Duodenal mucosa (tissue), 2 donors: ENCODE measurements at regions not wholly inside any gene's neighbourhood (a gene's known extent, or its start where the extent isn't known, plus 50 kb on each side); places are given as distances from the start of the nearest gene placed in this dataset.

Experiments
- H3K27ac ChIP-seq: one replicate; pipeline ENCODE4 v1.7.0; 2013; ENCODE audit warnings: low read depth, low read length
- H3K27me3 ChIP-seq, 2 donors: one replicate each; pipeline ENCODE4 v1.7.0; 2013; ENCODE audit warnings: low read length in 2 of 2, control low read depth in 1 of 2; ENCODE audit not compliant: insufficient read depth in 2 of 2, control insufficient read depth in 1 of 2
- H3K36me3 ChIP-seq, 2 donors: one replicate each; pipeline ENCODE4 v1.7.0; 2013; ENCODE audit warnings: low read length in 2 of 2, control low read depth in 1 of 2; ENCODE audit not compliant: insufficient read depth in 2 of 2, control insufficient read depth in 1 of 2
- H3K4me1 ChIP-seq, 2 donors: one replicate each; pipeline ENCODE4 v1.7.0; 2013; ENCODE audit warnings: low read length in 2 of 2, control low read depth in 1 of 2; ENCODE audit not compliant: insufficient read depth in 2 of 2, control insufficient read depth in 1 of 2
- H3K4me3 ChIP-seq, 2 donors: one replicate each; pipeline ENCODE4 v1.7.0; 2013; ENCODE audit warnings: low read length in 2 of 2, low read depth in 1 of 2
- H3K9ac ChIP-seq, 2 donors: one replicate each; pipeline ENCODE4 v1.7.0; 2013; ENCODE audit warnings: low read length in 2 of 2, low read depth in 1 of 2
- H3K9me3 ChIP-seq, 2 donors: one replicate each; pipeline ENCODE4 v1.7.0; 2013; ENCODE audit warnings: low read length in 2 of 2, control low read depth in 1 of 2; ENCODE audit not compliant: control insufficient read depth in 1 of 2

GRCh38 chr2:76599732-76600368, 889.1 kb upstream of the GCFC2 start:
- Histone ChIP-seq H3K4me3 (no peak overlapping the region), H3K4me1 (no peaks in the 10 kb centered on the region), H3K9me3 (no peaks in the 10 kb centered on the region), H3K27ac (no peak overlapping the region), H3K36me3 (no peaks in the 10 kb centered on the region), H3K27me3 (no peaks in the 10 kb centered on the region), H3K9ac (no peak overlapping the region)

DNA sequence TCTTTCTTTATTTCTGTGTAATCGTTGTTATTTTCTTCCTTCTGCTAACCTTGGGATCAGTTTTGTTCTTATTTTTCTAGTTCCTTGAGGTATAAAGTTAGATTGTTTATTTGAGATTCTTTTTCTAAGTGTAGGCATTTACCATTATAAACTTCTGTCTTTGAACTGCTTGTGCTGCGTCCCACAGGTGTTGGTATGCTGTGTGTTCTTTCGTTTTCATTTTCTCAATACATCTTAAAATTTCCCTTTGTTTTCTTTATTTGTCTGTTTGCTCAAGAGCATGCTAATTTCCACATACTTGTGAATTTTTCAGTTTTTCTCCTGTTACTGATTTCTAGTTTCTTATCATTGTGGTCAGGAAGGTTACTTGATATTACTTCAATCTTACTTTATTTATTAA, 873.8 kb upstream of the GCFC2 start:
- no peak overlapping the region for H3K9ac ChIP-seq
- no peak overlapping the region for H3K27ac ChIP-seq
- no peak overlapping the region for H3K4me3 ChIP-seq
- H3K27me3 ChIP-seq = no peaks in the 10 kb centered on the region
- no peaks in the 10 kb centered on the region for H3K9me3 ChIP-seq
- H3K36me3 ChIP-seq = no peaks in the 10 kb centered on the region
- H3K4me1 ChIP-seq = no peaks in the 10 kb centered on the region

- Histone ChIP-seq H3K4me1 (no peaks in the 10 kb centered on the region), H3K36me3 (no peaks in the 10 kb centered on the region), H3K9me3 (no peaks in the 10 kb centered on the region), H3K4me3 (no peak overlapping the region), H3K9ac (no peak overlapping the region), H3K27me3 (no peaks in the 10 kb centered on the region), H3K27ac (no peak overlapping the region)
Measured at GRCh38 chr2:76579911-76580310, 869.2 kb upstream of the GCFC2 start.

- Histone ChIP-seq H3K4me1 (no peaks in the 10 kb centered on the region), H3K9me3 (no peaks in the 10 kb centered on the region), H3K27ac (no peak overlapping the region)
Measured at GRCh38 chr2:76572981-76573380, 862.3 kb upstream of the GCFC2 start.

DNA sequence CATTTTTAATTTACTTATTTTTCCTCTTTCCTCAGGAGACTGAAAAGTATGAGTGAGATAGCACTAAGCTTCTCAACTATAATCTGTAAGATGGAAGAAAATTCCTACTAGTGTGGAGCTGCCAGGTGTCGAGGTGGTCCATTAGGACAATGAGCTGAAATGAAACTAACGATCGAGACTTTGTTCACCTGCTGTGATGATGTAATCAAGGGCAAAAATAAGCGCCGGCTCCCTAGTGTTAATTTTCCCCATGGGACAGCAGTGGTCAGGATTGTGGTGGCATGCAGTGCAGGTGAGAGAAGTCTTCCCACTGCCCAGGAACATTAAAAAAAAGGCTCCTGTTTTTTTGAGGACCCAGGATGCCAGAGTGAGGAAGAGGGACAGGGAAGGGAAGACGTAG, 859.1 kb upstream of the GCFC2 start:
- Histone ChIP-seq H3K36me3 (no peaks in the 10 kb centered on the region), H3K4me1 (no peaks in the 10 kb centered on the region), H3K27me3 (no peaks in the 10 kb centered on the region), H3K4me3 (no peak overlapping the region), H3K27ac (no peak overlapping the region), H3K9me3 (no peaks in the 10 kb centered on the region), H3K9ac (no peak overlapping the region)

More at GRCh38 chr2:76572981-76573380, 862.3 kb upstream of the GCFC2 start:
- H3K27me3 ChIP-seq = no peaks in the 10 kb centered on the region
- H3K9ac ChIP-seq = no peak overlapping the region
- no peak overlapping the region for H3K4me3 ChIP-seq
- no peaks in the 10 kb centered on the region for H3K36me3 ChIP-seq

DNA sequence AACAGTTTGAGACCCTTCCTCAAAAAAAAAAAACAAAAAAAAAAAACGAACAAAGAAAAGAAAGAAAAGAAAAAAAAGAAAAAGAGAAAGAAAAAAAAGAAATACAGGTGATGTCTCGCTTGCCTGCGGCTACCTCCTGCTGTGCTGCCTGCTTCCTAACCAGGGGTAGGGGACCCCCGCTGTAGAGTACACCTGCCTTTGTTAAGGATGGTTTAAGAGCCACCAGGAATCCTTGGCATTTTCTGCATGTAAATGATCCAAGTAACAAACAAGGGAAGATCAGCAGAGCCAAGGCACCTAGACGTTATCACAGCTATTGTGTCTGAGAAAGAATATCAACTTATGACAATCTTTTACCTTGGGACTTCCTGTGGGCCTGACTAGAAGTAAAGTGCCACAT, 856.8 kb upstream of the GCFC2 start:
- no peaks in the 10 kb centered on the region for H3K27me3 ChIP-seq
- no peak overlapping the region for H3K4me3 ChIP-seq
- H3K4me1 ChIP-seq = no peaks in the 10 kb centered on the region
- no peaks in the 10 kb centered on the region for H3K36me3 ChIP-seq
- H3K27ac ChIP-seq = no peak overlapping the region
- H3K9me3 ChIP-seq = no peaks in the 10 kb centered on the region
- no peak overlapping the region for H3K9ac ChIP-seq

- Histone ChIP-seq H3K27ac (no peak overlapping the region), H3K27me3 (no peaks in the 10 kb centered on the region), H3K9me3 (no peaks in the 10 kb centered on the region), H3K4me1 (no peaks in the 10 kb centered on the region), H3K36me3 (no peaks in the 10 kb centered on the region), H3K9ac (no peak overlapping the region), H3K4me3 (no peak overlapping the region)
Measured at GRCh38 chr2:76564734-76565133, 854.0 kb upstream of the GCFC2 start.

DNA sequence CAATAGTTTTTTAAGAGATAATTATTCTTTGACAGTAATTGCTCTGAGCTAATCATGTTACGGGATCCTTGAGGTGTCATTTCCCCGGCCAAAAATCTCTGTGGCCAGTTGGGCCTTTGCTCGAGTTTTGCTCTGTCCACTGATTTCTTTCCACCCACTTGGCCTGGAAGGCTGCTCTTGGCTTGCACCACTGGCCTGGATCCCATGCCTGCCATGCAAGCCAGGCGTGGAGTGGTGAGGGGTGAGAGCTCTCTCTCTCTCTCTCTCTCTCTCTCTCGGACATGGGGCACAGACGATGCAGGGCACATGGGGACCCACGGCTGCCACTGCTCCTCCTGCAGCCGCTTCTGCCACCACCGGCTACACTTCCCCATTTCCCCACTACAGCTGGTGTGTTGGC, 853.0 kb upstream of the GCFC2 start:
- no peaks in the 10 kb centered on the region for H3K9me3 ChIP-seq
- H3K27ac ChIP-seq = no peak overlapping the region
- no peaks in the 10 kb centered on the region for H3K36me3 ChIP-seq
- no peaks in the 10 kb centered on the region for H3K27me3 ChIP-seq
- no peak overlapping the region for H3K4me3 ChIP-seq
- H3K9ac ChIP-seq = no peak overlapping the region
- no peaks in the 10 kb centered on the region for H3K4me1 ChIP-seq

DNA sequence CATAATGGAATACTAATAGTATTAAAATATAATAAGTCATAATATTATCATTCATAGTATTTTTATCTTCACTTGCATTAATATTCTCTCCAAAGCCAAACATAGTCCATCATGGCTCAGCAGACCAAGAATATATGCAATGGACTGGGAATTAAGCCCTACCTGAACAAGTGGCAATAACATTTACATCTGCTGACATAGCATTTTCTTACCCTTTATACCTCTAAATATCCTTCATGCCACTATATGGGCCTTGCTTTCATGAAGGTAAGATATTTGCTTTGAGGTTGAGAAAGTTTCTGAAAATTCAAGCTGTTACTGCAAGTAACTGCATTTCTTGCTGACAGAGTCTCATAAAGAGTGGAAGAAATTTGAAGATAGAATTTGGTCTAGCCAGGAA, 847.4 kb upstream of the GCFC2 start:
- Histone ChIP-seq H3K4me1 (no peaks in the 10 kb centered on the region), H3K9ac (no peak overlapping the region), H3K27me3 (no peaks in the 10 kb centered on the region), H3K4me3 (no peak overlapping the region), H3K27ac (no peak overlapping the region), H3K36me3 (no peaks in the 10 kb centered on the region), H3K9me3 (no peaks in the 10 kb centered on the region)

GRCh38 chr2:76556018-76556417, 845.3 kb upstream of the GCFC2 start:
- Histone ChIP-seq H3K9ac (no peak overlapping the region), H3K27ac (no peak overlapping the region), H3K4me3 (no peak overlapping the region), H3K9me3 (no peaks in the 10 kb centered on the region), H3K36me3 (no peaks in the 10 kb centered on the region), H3K4me1 (no peaks in the 10 kb centered on the region), H3K27me3 (no peaks in the 10 kb centered on the region)

DNA sequence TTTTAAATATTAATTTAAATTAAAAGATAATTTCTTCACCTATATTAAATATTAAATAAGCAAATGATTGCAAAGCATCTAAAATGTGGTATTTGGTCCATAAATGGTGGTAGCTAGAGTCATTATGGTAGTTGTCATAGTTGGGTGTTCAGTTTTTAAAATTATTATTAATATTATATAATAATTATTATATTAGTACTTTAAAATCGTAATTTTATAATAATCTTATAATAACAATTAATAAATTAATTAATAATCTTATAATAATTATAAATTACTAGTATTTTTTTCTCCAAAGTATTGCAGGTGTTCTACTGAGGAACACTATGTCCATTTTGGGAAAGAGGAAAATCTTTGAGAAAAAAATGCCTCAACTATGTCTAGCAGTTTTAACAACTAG, 835.5 kb upstream of the GCFC2 start:
- H3K9ac ChIP-seq = no peak overlapping the region
- no peak overlapping the region for H3K27ac ChIP-seq
- no peak overlapping the region for H3K4me3 ChIP-seq
- no peaks in the 10 kb centered on the region for H3K9me3 ChIP-seq
- no peaks in the 10 kb centered on the region for H3K27me3 ChIP-seq
- H3K4me1 ChIP-seq = no peaks in the 10 kb centered on the region
- no peaks in the 10 kb centered on the region for H3K36me3 ChIP-seq
